Left ventricle myocardium inferior (tissue), 1 donor: ENCODE measurements at regions not wholly inside any gene's neighbourhood (a gene's known extent, or its start where the extent isn't known, plus 50 kb on each side); places are given as distances from the start of the nearest gene placed in this dataset.

ENCODE experiments used
- DNase-seq: peaks from one replicate; pipeline ENCODE4 v3.0.0-alpha.2; 2020
- H3K27ac ChIP-seq: fragments of 200-600 bp; replicated peaks from 2 replicates; pipeline ENCODE4 v1.8.0; 2021
- H3K27me3 ChIP-seq: fragments of 200-600 bp; 2 replicates; pipeline ENCODE4 v1.8.0; 2021; ENCODE audit warnings: low read depth
- H3K36me3 ChIP-seq: fragments of 200-600 bp; 2 replicates; pipeline ENCODE4 v1.8.0; 2021
- H3K4me1 ChIP-seq: fragments of 200-600 bp; 2 replicates; pipeline ENCODE4 v1.8.0; 2021
- H3K4me3 ChIP-seq: fragments of 200-600 bp; 2 replicates; pipeline ENCODE4 v1.8.0; 2021; ENCODE audit warnings: mild to moderate bottlenecking, moderate library complexity
- H3K9me3 ChIP-seq: fragments of 200-600 bp; replicated peaks from 2 replicates; pipeline ENCODE4 v1.8.0; 2021
- intact Hi-C: fragments of 100-400 bp; cut with micrococcal nuclease; formaldehyde crosslinking; loops from one replicate; pipeline ENCODE4 v1.11.0; 2022
- TF ChIP-seq, protein P1 (sequence below): fragments of 200-600 bp; IDR thresholded peaks from 2 replicates; pipeline ENCODE4 v1.8.0; 2021; ENCODE audit warnings: antibody characterized with exemption, mild to moderate bottlenecking, borderline replicate concordance
- donor health status: DM: no; HTN: yes; CAD: no; lungs with severe emphysema.

DNA sequence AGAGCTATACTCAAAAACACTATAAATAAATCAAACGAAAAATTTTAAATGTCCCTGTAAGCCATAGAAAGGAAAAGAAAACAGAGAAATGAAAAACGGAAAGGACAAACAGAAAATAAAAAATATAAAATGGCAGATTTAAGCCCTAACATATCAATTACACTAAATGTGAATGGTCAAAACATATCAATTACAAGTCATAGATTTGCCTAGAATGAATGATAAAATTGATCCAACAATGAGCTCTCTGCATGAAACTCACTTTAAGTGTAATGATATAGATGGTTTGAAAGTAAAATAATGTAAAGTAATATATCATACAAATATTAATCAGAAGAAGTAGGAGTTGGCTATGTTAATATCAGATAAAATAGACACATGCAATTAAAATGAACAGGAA is 54.2 kb upstream of the TCF4 start:
- peaks cover 27% of the 10 kb centered on the region for H3K9me3 ChIP-seq
- no peak overlapping the region for H3K4me3 ChIP-seq
- H3K36me3 ChIP-seq = no peaks in the 10 kb centered on the region
- intact Hi-C loops = loop anchor here (10.0 kb wide), 1 partner anchor 53 kb away; no protein-coding TSS in a partner anchor
- H3K27me3 ChIP-seq = no peaks in the 10 kb centered on the region
- no peaks in the 10 kb centered on the region for H3K4me1 ChIP-seq
- TF ChIP-seq, protein P1, sequence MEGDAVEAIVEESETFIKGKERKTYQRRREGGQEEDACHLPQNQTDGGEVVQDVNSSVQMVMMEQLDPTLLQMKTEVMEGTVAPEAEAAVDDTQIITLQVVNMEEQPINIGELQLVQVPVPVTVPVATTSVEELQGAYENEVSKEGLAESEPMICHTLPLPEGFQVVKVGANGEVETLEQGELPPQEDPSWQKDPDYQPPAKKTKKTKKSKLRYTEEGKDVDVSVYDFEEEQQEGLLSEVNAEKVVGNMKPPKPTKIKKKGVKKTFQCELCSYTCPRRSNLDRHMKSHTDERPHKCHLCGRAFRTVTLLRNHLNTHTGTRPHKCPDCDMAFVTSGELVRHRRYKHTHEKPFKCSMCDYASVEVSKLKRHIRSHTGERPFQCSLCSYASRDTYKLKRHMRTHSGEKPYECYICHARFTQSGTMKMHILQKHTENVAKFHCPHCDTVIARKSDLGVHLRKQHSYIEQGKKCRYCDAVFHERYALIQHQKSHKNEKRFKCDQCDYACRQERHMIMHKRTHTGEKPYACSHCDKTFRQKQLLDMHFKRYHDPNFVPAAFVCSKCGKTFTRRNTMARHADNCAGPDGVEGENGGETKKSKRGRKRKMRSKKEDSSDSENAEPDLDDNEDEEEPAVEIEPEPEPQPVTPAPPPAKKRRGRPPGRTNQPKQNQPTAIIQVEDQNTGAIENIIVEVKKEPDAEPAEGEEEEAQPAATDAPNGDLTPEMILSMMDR = no peak
- no peak overlapping the region for H3K27ac ChIP-seq
- DNase-seq = no peak

GRCh38 chr18:55641486-55641885 is 53.5 kb upstream of the TCF4 start:
- Histone ChIP-seq H3K27me3 (no peaks in the 10 kb centered on the region), H3K36me3 (no peaks in the 10 kb centered on the region), H3K9me3 (peaks cover 27% of the 10 kb centered on the region), H3K4me1 (no peaks in the 10 kb centered on the region), H3K4me3 (no peak overlapping the region), H3K27ac (no peak overlapping the region)
- DNase-seq = no peak
- intact Hi-C loops = loop anchor here (10.0 kb wide), 1 partner anchor 53 kb away; no protein-coding TSS in a partner anchor
- TF ChIP-seq, protein P1 = no peak
